OCI-LY3 (cell line): ENCODE measurements at regions not wholly inside any gene's neighbourhood (a gene's known extent, or its start where the extent isn't known, plus 50 kb on each side); places are given as distances from the start of the nearest gene placed in this dataset.

Source experiments
- EZH2phosphoT487 ChIP-seq: fragments of 200-600 bp; shearing (Covaris generic); IDR thresholded peaks from 2 replicates; pipeline ENCODE4 v1.6.1; 2018; ENCODE audit warnings: antibody characterized with exemption, mixed run types, low read depth
- TF ChIP-seq, protein P1 (sequence below): fragments of 200-600, 300-600 bp; sonication (generic); IDR thresholded peaks from 2 replicates; pipeline ENCODE4 v1.5.1; 2014; ENCODE audit warnings: antibody characterized with exemption, low read length, low read depth

DNA sequence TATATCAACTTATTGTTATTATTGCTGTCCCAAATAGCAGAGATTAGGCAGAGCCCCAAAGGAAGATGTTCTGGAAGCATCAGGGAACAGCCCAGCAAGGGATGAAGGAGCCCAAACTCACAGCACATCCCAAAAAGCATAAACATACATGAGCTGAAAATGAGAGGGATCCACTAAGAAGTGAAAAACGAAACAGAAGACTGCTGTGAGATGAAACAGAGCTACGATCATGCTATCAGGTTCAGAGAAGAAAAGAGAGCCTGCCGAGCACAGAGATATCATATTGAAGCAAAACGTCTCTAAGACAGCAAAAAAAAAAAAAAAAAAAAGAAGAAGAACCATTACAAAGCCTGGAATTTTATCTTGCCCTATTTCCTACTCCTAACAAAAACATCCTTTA, 127.3 kb downstream of the ZNF608 start:
- TF ChIP-seq, protein P1, sequence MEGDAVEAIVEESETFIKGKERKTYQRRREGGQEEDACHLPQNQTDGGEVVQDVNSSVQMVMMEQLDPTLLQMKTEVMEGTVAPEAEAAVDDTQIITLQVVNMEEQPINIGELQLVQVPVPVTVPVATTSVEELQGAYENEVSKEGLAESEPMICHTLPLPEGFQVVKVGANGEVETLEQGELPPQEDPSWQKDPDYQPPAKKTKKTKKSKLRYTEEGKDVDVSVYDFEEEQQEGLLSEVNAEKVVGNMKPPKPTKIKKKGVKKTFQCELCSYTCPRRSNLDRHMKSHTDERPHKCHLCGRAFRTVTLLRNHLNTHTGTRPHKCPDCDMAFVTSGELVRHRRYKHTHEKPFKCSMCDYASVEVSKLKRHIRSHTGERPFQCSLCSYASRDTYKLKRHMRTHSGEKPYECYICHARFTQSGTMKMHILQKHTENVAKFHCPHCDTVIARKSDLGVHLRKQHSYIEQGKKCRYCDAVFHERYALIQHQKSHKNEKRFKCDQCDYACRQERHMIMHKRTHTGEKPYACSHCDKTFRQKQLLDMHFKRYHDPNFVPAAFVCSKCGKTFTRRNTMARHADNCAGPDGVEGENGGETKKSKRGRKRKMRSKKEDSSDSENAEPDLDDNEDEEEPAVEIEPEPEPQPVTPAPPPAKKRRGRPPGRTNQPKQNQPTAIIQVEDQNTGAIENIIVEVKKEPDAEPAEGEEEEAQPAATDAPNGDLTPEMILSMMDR = no peak
- no peak for TF ChIP-seq EZH2phosphoT487
